ENCODE measurements at regions not wholly inside any gene's neighbourhood (a gene's known extent, or its start where the extent isn't known, plus 50 kb on each side); places are given as distances from the start of the nearest gene placed in this dataset.

DNA sequence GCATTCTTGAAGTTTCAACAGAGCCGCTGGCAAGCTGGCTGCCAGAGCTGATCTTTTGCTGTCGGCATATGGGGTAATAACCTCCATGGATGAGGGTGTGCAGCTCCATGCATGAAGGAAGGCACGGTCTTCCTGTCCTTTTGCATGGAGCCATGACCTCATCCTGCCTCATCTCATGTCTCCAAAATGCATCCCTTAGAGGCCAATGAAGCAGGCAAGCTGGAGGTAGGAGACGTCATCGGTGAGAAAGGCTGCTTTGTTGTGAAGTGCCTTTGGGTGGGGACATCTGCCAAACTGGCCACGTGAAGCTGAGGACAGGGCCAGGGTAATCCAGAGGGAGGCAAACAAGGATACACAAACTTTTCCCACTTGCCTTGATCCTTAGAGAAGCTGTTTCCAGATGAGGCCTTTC is 161.5 kb upstream of the TBX20 start:
- no peak for TF ChIP-seq CTCF (IDR thresholded peaks at IDR 0.05; ENCODE audit: insufficient read depth, low read length, poor library complexity, severe bottlenecking)
- TF ChIP-seq EZH2phosphoT487 (conservative IDR thresholded peaks at IDR 0.05; ENCODE audit: low read length): no peak

Measured in SU-DHL-6 (cell line).